IMR-90 (cell line): ENCODE measurements at regions not wholly inside any gene's neighbourhood (a gene's known extent, or its start where the extent isn't known, plus 50 kb on each side); places are given as distances from the start of the nearest gene placed in this dataset.
"Not testable (repeated sequence)": the region's sequence is repeated elsewhere in the genome, so short reads cannot be mapped to it uniquely, and the experiment has no call there.

Experiments
- ATAC-seq: fragments of 200-7000 bp; cut with Tn5 transposase; 2 replicates; pipeline ENCODE4 v1.9.1; 2020; ENCODE audit warnings: low read depth, mild to moderate bottlenecking, moderate library complexity
- BruUV-seq: library from RNA; stranded (reverse); fragments of 400-500 nt; replicated peaks from 2 replicates; lab custom pipeline; 2021; lab: Mats Ljungman, UMichigan
- CTCF ChIA-PET: fragments of 300-600 bp; formaldehyde crosslinking; extraction: SDS; loops from one replicate; lab custom pipeline; 2021; ENCODE audit warnings: antibody characterized with exemption; lab: Yijun Ruan, JAX
- POLR2A ChIA-PET: fragments of 300-600 bp; sonication (Branson Sonifier 250); formaldehyde crosslinking; loops from one replicate; lab custom pipeline; 2022; ENCODE audit warnings: antibody characterized with exemption; ENCODE audit not compliant: unreplicated experiment; lab: Charles Lee
- DNase-seq: peaks from one replicate; pipeline ENCODE4 v3.0.0; 2013
- H2AFZ ChIP-seq: replicated peaks from 2 replicates; pipeline ENCODE3; 2013; ENCODE audit warnings: low read length, mild to moderate bottlenecking; ENCODE audit not compliant: poor library complexity
- H2AK5ac ChIP-seq: 2 replicates; pipeline ENCODE4 v1.6.1; 2013; ENCODE audit warnings: low read depth, low read length, inconsistent platforms
- H2AK9ac ChIP-seq: replicated peaks from 2 replicates; pipeline ENCODE3; 2013; ENCODE audit warnings: mild to moderate bottlenecking, low read depth, low read length, moderate library complexity; ENCODE audit not compliant: poor library complexity
- H2BK120ac ChIP-seq: 2 replicates; pipeline ENCODE4 v1.6.1; 2013; ENCODE audit warnings: low read depth, low read length, inconsistent platforms
- H2BK15ac ChIP-seq: 3 replicates; pipeline ENCODE4 v1.6.1; 2013; ENCODE audit warnings: low read depth, low read length, inconsistent platforms
- H2BK20ac ChIP-seq: 2 replicates; pipeline ENCODE4 v1.6.1; 2013; ENCODE audit warnings: low read depth, mild to moderate bottlenecking, inconsistent platforms, low read length, moderate library complexity
- H2BK5ac ChIP-seq: 2 replicates; pipeline ENCODE4 v1.6.1; 2013; ENCODE audit warnings: mild to moderate bottlenecking, low read depth, low read length, inconsistent platforms; ENCODE audit not compliant: poor library complexity, severe bottlenecking
- H3K14ac ChIP-seq: replicated peaks from 2 replicates; pipeline ENCODE4 v1.6.1; 2013; ENCODE audit warnings: low read depth, low read length, inconsistent platforms
- H3K18ac ChIP-seq: 2 replicates; pipeline ENCODE4 v1.6.1; 2013; ENCODE audit warnings: low read depth, low read length, control low read depth
- H3K23ac ChIP-seq: 2 replicates; pipeline ENCODE4 v1.6.1; 2013; ENCODE audit warnings: low read depth, low read length, inconsistent platforms
- H3K27ac ChIP-seq: 2 replicates; pipeline ENCODE4 v1.5.1; 2013; ENCODE audit warnings: mild to moderate bottlenecking, control low read depth, low read length; ENCODE audit not compliant: insufficient read depth
- H3K27me3 ChIP-seq: 2 replicates; pipeline ENCODE4 v1.6.1; 2013; ENCODE audit warnings: low read length; ENCODE audit not compliant: control insufficient read depth, insufficient read depth
- H3K36me3 ChIP-seq: 2 replicates; pipeline ENCODE4 v1.6.1; 2013; ENCODE audit warnings: low read length, mixed read lengths; ENCODE audit not compliant: control insufficient read depth, insufficient read depth
- H3K4ac ChIP-seq: 2 replicates; pipeline ENCODE4 v1.6.1; 2013; ENCODE audit warnings: low read depth, low read length, inconsistent platforms
- H3K4me1 ChIP-seq: 2 replicates; pipeline ENCODE4 v1.6.1; 2013; ENCODE audit warnings: low read length, mixed read lengths; ENCODE audit not compliant: control insufficient read depth, insufficient read depth
- H3K4me2 ChIP-seq: 2 replicates; pipeline ENCODE4 v1.6.1; 2013; ENCODE audit warnings: low read depth, mild to moderate bottlenecking, control low read depth, low read length, moderate library complexity
- H3K4me3 ChIP-seq: 2 replicates; pipeline ENCODE4 v1.5.1; 2013; ENCODE audit warnings: low read depth, mild to moderate bottlenecking, control low read depth, low read length, moderate library complexity; ENCODE audit not compliant: insufficient read depth
- H3K56ac ChIP-seq: 2 replicates; pipeline ENCODE4 v1.6.1; 2013; ENCODE audit warnings: low read length, inconsistent platforms; ENCODE audit not compliant: insufficient read depth; ENCODE audit errors: extremely low read depth
- H3K79me1 ChIP-seq, 2 experiments: 2 replicates each; pipeline ENCODE4 v1.6.1; 2013; ENCODE audit warnings: low read length in 2 of 2, inconsistent platforms in 1 of 2, low read depth in 1 of 2
- H3K9ac ChIP-seq: 2 replicates; pipeline ENCODE4 v1.6.1; 2013; ENCODE audit warnings: low read depth, low read length, control low read depth
- H3K9me1 ChIP-seq: 2 replicates; pipeline ENCODE4 v1.6.1; 2013; ENCODE audit warnings: low read length, inconsistent platforms; ENCODE audit not compliant: insufficient read depth
- H3K9me3 ChIP-seq: 2 replicates; pipeline ENCODE4 v1.6.1; 2013; ENCODE audit warnings: low read length; ENCODE audit not compliant: control insufficient read depth, insufficient read depth
- H4K20me1 ChIP-seq: 2 replicates; pipeline ENCODE4 v1.6.1; 2013; ENCODE audit warnings: low read length, inconsistent platforms; ENCODE audit not compliant: insufficient read depth
- H4K5ac ChIP-seq: 2 replicates; pipeline ENCODE4 v1.6.1; 2013; ENCODE audit warnings: mild to moderate bottlenecking, low read depth, low read length, control low read depth
- H4K8ac ChIP-seq, 2 experiments: 2 replicates each; pipeline ENCODE4 v1.6.1; 2013; ENCODE audit warnings: low read depth in 2 of 2, low read length in 2 of 2, control low read depth in 1 of 2, inconsistent platforms in 1 of 2
- H4K91ac ChIP-seq: 2 replicates; pipeline ENCODE4 v1.6.1; 2013; ENCODE audit warnings: low read depth, low read length, inconsistent platforms; ENCODE audit not compliant: insufficient read depth
- WGBS, 2 experiments: methylation state at CpG; one replicate each; pipeline versions ENCODE4 v1.1.5 to v1.1.7; 2013; ENCODE audit warnings: missing lambda C conversion rate in 2 of 2; ENCODE audit not compliant: insufficient read length in 1 of 2; ENCODE audit errors: extremely low coverage in 2 of 2; 5-methylcytosine and 5-hydroxymethylcytosine counted together
- dilution Hi-C: fragments of 300-500 bp; cut with HindIII; formaldehyde crosslinking; loops from one replicate; pipeline ENCODE4 v1.14.3; 2018; ENCODE audit warnings: low sequenced_read_pairs; ENCODE audit not compliant: unreplicated experiment
- in situ Hi-C: fragments of 300-500 bp; cut with MboI; formaldehyde crosslinking; loops from 3 replicates; pipeline ENCODE4 v1.14.3; 2019; ENCODE audit warnings: low sequenced_read_pairs, inconsistent platforms, mixed read lengths
- intact Hi-C: fragments of 100-400 bp; cut with micrococcal nuclease; formaldehyde crosslinking; loops from 2 replicates; pipeline ENCODE4 v1.10.0; 2022

GRCh38 chr10:46780164-46780563, 131.1 kb upstream of the PTPN20 start:
- H2BK20ac ChIP-seq, H4K5ac ChIP-seq, H3K4me2 ChIP-seq, H3K56ac ChIP-seq, H3K9me1 ChIP-seq, H3K4ac ChIP-seq, H3K36me3 ChIP-seq, H3K14ac ChIP-seq, H2BK15ac ChIP-seq, H3K9me3 ChIP-seq, H3K9ac ChIP-seq, intact Hi-C loops, H4K91ac ChIP-seq, H3K27ac ChIP-seq, dilution Hi-C loops, H3K27me3 ChIP-seq, in situ Hi-C loops, H2AK5ac ChIP-seq, BruUV-seq, H2BK5ac ChIP-seq, H2AFZ ChIP-seq, CTCF ChIA-PET, H4K8ac ChIP-seq, H3K23ac ChIP-seq, H4K20me1 ChIP-seq, H3K18ac ChIP-seq, H3K79me1 ChIP-seq, H3K4me3 ChIP-seq, H3K4me1 ChIP-seq, H2AK9ac ChIP-seq, POLR2A ChIA-PET, H2BK120ac ChIP-seq: not testable (repeated sequence)
- no CpG with 5 or more reads among the region's 1 CpG for WGBS, 2 experiments
- peak; percentile 63 for ATAC-seq
- peak; percentile 29 for DNase-seq

- H3K4ac ChIP-seq, H2AFZ ChIP-seq, BruUV-seq, H2BK20ac ChIP-seq, H4K5ac ChIP-seq, H3K79me1 ChIP-seq, H2BK120ac ChIP-seq, H4K8ac ChIP-seq, H3K23ac ChIP-seq, H2AK9ac ChIP-seq, H3K27me3 ChIP-seq, H3K4me1 ChIP-seq, H4K20me1 ChIP-seq, H4K91ac ChIP-seq, CTCF ChIA-PET, H3K9me1 ChIP-seq, H2AK5ac ChIP-seq, DNase-seq, H2BK5ac ChIP-seq, dilution Hi-C loops, H3K14ac ChIP-seq, H3K56ac ChIP-seq, H3K27ac ChIP-seq, H3K9me3 ChIP-seq, H3K9ac ChIP-seq, H3K36me3 ChIP-seq, H2BK15ac ChIP-seq, ATAC-seq, intact Hi-C loops, H3K4me3 ChIP-seq, H3K18ac ChIP-seq, in situ Hi-C loops, POLR2A ChIA-PET, H3K4me2 ChIP-seq: not testable (repeated sequence)
- no CpG with 5 or more reads among the region's 8 CpGs for WGBS, 2 experiments
These were observed 130.2 kb upstream of the PTPN20 start for GRCh38 chr10:46781001-46781400.
